ENCODE measurements at regions not wholly inside any gene's neighbourhood (a gene's known extent, or its start where the extent isn't known, plus 50 kb on each side); places are given as distances from the start of the nearest gene placed in this dataset.
"Not testable (repeated sequence)": the region's sequence is repeated elsewhere in the genome, so short reads cannot be mapped to it uniquely, and the experiment has no call there.

DNA sequence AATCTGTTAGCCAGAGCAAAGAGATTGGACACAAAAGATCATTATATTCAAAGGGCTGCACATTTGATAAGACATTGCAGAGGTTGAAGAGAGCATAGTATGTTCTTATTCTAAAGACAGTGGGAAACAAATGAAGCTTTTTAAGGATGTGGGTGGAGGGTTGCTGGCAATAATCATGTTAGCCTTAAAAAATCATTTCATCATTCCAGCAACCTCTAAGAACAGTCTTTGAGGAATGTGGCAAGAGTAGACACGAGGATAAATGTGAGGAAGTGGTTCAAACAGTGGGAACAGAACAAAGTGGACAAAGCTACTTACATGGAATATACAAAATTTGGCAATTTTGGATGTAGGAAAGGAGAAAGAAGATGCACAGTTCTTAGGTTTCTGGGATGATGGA lies 167.3 kb upstream of the SPRY1 start:
- no peak for DNase-seq

GRCh38 chr4:123230061-123230460 lies 166.5 kb upstream of the SPRY1 start:
- no peak for DNase-seq

DNA sequence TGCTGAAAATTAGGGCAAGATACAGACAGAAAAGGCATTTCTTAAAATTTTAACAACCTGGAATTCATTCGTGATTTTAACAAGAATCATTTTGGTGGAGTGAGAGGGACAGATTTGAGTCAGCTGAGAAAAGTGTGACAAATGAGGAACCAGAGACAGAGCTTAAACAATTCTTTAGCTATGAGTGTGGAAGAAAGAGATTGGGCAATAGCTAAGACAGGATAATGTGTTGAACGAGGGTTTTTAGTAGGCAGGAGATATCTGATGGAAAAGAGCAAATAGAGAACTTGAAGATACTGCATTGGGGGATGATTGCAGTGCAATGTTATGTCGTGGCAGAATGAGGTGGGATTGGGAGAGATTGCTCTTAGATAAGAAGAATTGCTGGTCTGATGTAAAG lies 164.2 kb upstream of the SPRY1 start:
- DNase-seq, result no peak

DNA sequence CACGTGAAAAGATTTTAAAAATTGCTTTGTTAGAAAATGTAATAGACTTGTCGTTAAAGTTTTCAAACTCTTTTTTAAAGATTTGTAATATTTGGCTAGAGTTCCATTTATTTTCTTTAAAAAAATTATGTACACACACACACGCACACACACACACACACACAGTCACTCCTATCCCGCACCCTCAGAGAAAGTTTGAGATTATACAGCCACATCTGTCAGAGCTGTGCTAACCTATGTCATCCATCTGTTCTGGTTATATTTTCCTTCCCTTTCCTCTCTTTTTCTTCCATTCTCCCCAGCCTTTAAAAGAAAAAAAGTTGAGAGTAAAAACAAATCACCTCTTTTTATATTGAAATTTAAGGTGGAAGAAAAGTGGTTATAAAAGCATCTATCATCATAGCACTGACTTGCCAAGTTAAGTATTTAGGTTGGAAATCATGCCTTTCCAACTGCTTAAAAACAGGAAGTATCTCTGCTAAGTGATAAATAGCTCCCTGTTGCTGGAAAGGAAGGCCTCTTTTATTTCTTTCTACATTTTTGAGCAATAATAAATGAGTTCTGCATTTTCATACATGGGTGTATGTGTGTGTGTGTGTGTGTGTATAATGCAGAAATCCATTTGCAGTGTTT lies 163.3 kb upstream of the SPRY1 start:
- DNase-seq, result no peak

GRCh38 chr4:123234955-123235354 lies 161.6 kb upstream of the SPRY1 start:
- DNase-seq, result no peak

DNA sequence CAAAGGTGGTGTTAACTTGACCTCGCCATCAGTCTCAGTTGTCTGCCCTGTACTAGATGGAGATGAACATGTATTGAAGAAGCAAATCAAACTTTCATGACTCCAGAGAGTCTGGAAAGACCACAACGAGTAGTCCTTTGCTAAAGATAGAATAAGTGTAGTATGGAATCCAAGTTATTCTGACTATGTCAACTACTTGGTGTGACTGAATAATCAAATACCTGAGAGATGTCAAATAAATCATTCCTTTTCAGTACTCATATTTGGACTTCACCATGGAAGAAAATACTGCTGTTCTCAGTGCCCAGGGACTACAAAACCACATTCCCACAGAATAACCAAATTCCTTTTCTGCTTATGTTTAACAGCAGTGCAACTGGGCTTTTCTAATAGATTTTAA lies 161.2 kb upstream of the SPRY1 start:
- DNase-seq, result no peak

- no peak for DNase-seq
Observed at GRCh38 chr4:123236606-123237005, 160.0 kb upstream of the SPRY1 start.

- not testable (repeated sequence) for DNase-seq
Observed at GRCh38 chr4:123240286-123240685, 156.3 kb upstream of the SPRY1 start.

GRCh38 chr4:123243220-123243619 lies 153.4 kb upstream of the SPRY1 start:
- not testable (repeated sequence) for DNase-seq

GRCh38 chr4:123244137-123244536 lies 152.5 kb upstream of the SPRY1 start:
- DNase-seq, result no peak

DNA sequence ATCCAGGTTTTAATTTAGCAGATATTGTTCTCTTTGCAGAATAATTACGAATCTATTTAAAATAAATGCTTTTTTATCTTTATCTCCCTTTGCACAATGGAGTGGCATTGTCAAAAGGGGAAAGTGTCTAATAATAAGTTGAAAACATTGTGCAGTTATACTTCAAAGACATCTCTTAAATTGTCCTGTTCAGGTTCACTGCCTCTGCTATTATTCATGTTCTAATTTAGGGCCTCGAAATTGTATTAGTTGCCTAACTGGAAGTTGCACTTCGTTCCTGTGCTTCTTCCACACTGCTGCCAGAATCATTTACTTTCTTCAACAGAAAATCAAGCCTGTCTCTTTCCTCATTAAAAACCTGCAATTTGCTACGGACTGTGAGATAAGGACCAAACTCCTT lies 150.5 kb upstream of the SPRY1 start:
- no peak for DNase-seq

- no peak for DNase-seq
Observed at GRCh38 chr4:123248085-123248659, 148.4 kb upstream of the SPRY1 start.

- DNase-seq, result no peak
Observed at GRCh38 chr4:123249821-123250220, 146.8 kb upstream of the SPRY1 start.

- no peak for DNase-seq
Observed at GRCh38 chr4:123250843-123251242, 145.8 kb upstream of the SPRY1 start.

DNA sequence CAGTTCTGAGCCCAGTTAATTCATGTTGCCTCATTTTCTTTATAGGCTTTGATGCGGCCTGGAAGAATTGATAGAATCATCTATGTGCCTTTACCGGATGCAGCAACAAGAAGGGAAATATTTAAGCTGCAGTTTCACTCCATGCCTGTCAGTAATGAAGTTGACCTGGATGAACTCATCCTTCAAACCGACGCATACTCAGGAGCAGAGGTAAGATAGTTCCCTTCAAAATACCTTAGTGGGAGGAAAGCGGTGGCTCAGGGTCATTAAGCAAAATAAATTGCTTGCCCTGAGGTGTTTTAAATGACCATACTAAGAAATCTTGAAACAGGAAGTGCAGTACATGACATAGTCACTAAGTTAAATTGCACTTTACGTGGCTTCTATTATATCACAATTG lies 140.6 kb upstream of the SPRY1 start:
- DNase-seq, result no peak

DNA sequence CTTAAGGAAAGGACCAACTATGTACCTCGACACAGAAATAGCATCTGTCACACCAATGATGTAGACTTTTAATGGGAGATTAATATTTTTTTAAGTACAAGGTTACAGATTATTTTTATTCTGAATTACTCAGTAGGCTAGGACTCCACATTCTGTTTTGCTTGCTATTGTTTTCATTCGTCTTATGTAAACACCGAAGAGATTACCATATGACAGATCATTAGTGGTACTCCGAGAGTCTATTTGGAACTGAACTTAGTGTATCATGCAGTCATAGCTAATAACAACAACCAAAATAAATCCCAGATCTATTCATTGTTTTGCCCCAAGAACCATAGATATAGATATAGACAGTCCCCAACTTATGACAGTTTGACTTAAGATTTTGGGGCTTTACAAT lies 139.7 kb upstream of the SPRY1 start:
- DNase-seq, result no peak

DNA sequence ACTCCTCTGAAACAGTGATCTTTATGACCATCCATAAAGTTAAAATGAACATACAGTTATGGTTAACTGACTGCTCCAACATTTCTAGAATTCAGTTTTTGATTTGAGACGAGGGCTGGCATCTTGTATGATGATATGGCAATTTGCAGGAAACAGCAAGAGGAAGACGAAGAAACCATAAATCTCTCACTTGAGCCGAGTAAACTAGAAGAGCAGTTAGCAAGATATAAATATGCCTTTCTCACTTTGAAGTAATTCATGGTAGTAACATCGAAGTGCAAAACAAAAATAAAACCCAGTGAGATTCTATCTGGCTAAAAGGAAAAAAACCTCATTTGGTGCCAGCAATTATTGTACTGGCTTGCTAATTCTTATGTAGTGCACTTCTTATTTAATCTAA lies 139.0 kb upstream of the SPRY1 start:
- DNase-seq, result no peak

GRCh38 chr4:123259676-123260646 lies 136.6 kb upstream of the SPRY1 start:
- peak; percentile 33 for DNase-seq

DNA sequence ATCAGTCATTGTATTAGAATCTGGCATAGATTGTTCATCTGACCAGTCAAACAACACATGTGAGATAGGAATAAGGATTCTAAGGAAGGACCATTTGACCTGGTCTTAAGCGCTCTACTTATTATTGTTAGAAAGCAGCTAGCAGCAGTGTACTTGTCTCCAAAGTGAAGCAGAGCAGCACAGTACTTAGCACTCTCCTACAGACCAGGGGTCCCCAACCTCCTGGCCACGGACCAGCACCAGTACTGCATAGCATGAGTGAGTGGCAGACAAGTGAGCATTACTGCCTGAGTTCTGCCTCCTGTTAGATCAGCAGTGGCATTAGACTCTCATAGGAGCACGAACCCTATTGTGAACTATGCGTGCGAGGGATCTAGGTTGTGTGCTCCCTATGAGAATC lies 135.9 kb upstream of the SPRY1 start:
- peak; percentile 43 for DNase-seq

- DNase-seq, result no peak
Observed at GRCh38 chr4:123262080-123262479, 134.5 kb upstream of the SPRY1 start.

- DNase-seq, result no peak
Observed at GRCh38 chr4:123265443-123265842, 131.2 kb upstream of the SPRY1 start.

GRCh38 chr4:123266221-123266620 lies 130.4 kb upstream of the SPRY1 start:
- no peak for DNase-seq

DNA sequence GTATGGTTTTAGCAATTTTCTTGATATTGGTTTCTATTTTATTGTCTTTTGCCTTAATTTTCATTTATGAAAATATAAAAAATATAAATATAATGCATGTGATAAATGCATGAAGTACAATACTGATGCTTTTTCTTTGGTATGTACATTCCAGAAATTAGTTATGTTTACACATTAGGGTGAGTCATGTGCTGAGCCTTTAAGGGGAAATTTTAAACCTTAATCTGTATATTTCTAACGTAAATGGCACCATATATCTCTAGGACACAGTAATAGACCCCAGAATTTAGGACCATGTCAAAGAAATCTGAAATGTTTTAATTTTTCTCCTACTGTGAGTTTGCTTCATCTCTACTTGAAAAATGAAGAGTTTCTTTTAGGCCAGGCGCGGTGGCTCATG lies 117.8 kb upstream of the SPRY1 start:
- DNase-seq, result no peak

Measured in right kidney (tissue), 1 donor.